DND-41 (cell line): ENCODE measurements at regions not wholly inside any gene's neighbourhood (a gene's known extent, or its start where the extent isn't known, plus 50 kb on each side); places are given as distances from the start of the nearest gene placed in this dataset.

Source experiments
- ATAC-seq: fragments of 200-7000 bp; cut with Tn5 transposase; 3 replicates; pipeline ENCODE4 v1.9.1; 2021; ENCODE audit warnings: low read depth; ENCODE audit not compliant: insufficient read depth
- DNase-seq: peaks from one replicate; pipeline ENCODE4 v3.0.0-alpha.2; 2020
- H2AFZ ChIP-seq: 2 replicates; pipeline ENCODE4 v1.6.0; 2012; ENCODE audit warnings: low read depth, low read length
- H3K27ac ChIP-seq: 2 replicates; pipeline ENCODE4 v1.5.1; 2012; ENCODE audit warnings: low read length, inconsistent platforms
- H3K27me3 ChIP-seq: fragments of 200-600 bp; sonication (generic); 2 replicates; pipeline ENCODE4 v1.6.0; 2012; ENCODE audit warnings: low read length, mild to moderate bottlenecking, inconsistent platforms; ENCODE audit not compliant: insufficient read depth, poor library complexity
- H3K36me3 ChIP-seq: 2 replicates; pipeline ENCODE4 v1.5.1; 2012; ENCODE audit warnings: low read length, inconsistent platforms; ENCODE audit not compliant: insufficient read depth
- H3K4me1 ChIP-seq: 2 replicates; pipeline ENCODE4 v1.5.1; 2012; ENCODE audit warnings: mild to moderate bottlenecking, low read length; ENCODE audit not compliant: insufficient read depth
- H3K4me2 ChIP-seq: 2 replicates; pipeline ENCODE4 v1.6.0; 2012; ENCODE audit warnings: mild to moderate bottlenecking, moderate library complexity, low read length, inconsistent platforms; ENCODE audit not compliant: insufficient read depth
- H3K4me3 ChIP-seq, 2 experiments: fragments of 200-600 bp in 1 of 2; shearing (Covaris generic) in 1 of 2; 2 replicates each; pipeline ENCODE4 v1.5.1; 2012 to 2016; ENCODE audit warnings: inconsistent platforms in 2 of 2, low read length in 2 of 2, mild to moderate bottlenecking in 2 of 2, low read depth in 1 of 2, moderate library complexity in 1 of 2
- H3K79me2 ChIP-seq: 2 replicates; pipeline ENCODE4 v1.6.0; 2012; ENCODE audit warnings: low read length, inconsistent platforms; ENCODE audit not compliant: insufficient read depth
- H3K9ac ChIP-seq: 2 replicates; pipeline ENCODE4 v1.6.0; 2012; ENCODE audit warnings: low read depth, mild to moderate bottlenecking, inconsistent platforms, low read length, moderate library complexity
- H3K9me3 ChIP-seq: 2 replicates; pipeline ENCODE4 v1.5.1; 2012; ENCODE audit warnings: low read length, moderate library complexity, mild to moderate bottlenecking, inconsistent platforms; ENCODE audit not compliant: insufficient read depth, severe bottlenecking
- H4K20me1 ChIP-seq: 2 replicates; pipeline ENCODE4 v1.6.0; 2012; ENCODE audit warnings: low read length; ENCODE audit not compliant: insufficient read depth
- EZH2 ChIP-seq: IDR thresholded peaks from 3 replicates; pipeline ENCODE4 v1.6.1; 2012; ENCODE audit warnings: borderline replicate concordance, low read depth, mild to moderate bottlenecking, moderate library complexity, low read length, inconsistent platforms; ENCODE audit not compliant: severe bottlenecking
- TF ChIP-seq, protein P1 (sequence below): IDR thresholded peaks from 2 replicates; pipeline ENCODE4 v1.5.1; 2012; ENCODE audit warnings: borderline replicate concordance, low read length, moderate library complexity, mild to moderate bottlenecking; ENCODE audit not compliant: poor library complexity, severe bottlenecking; ENCODE audit errors: extremely low read depth

GRCh38 chr5:54754878-54755277 is 230.5 kb downstream of the ESM1 start:
- no peaks in the 10 kb centered on the region for H3K27me3 ChIP-seq
- TF ChIP-seq, protein P1, sequence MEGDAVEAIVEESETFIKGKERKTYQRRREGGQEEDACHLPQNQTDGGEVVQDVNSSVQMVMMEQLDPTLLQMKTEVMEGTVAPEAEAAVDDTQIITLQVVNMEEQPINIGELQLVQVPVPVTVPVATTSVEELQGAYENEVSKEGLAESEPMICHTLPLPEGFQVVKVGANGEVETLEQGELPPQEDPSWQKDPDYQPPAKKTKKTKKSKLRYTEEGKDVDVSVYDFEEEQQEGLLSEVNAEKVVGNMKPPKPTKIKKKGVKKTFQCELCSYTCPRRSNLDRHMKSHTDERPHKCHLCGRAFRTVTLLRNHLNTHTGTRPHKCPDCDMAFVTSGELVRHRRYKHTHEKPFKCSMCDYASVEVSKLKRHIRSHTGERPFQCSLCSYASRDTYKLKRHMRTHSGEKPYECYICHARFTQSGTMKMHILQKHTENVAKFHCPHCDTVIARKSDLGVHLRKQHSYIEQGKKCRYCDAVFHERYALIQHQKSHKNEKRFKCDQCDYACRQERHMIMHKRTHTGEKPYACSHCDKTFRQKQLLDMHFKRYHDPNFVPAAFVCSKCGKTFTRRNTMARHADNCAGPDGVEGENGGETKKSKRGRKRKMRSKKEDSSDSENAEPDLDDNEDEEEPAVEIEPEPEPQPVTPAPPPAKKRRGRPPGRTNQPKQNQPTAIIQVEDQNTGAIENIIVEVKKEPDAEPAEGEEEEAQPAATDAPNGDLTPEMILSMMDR, result no peak
- TF ChIP-seq EZH2, result no peak
- H3K9ac ChIP-seq, result no peak overlapping the region
- no peaks in the 10 kb centered on the region for H3K79me2 ChIP-seq
- H3K36me3 ChIP-seq, result no peaks in the 10 kb centered on the region
- no peaks in the 10 kb centered on the region for H3K9me3 ChIP-seq
- H3K27ac ChIP-seq, result no peak overlapping the region
- no peak overlapping the region for H3K4me3 ChIP-seq
- no peak overlapping the region for H2AFZ ChIP-seq
- no peak overlapping the region for H3K4me2 ChIP-seq
- no peaks in the 10 kb centered on the region for H3K4me1 ChIP-seq
- H4K20me1 ChIP-seq, result no peaks in the 10 kb centered on the region
- ATAC-seq, result no peak
- DNase-seq, result no peak

DNA sequence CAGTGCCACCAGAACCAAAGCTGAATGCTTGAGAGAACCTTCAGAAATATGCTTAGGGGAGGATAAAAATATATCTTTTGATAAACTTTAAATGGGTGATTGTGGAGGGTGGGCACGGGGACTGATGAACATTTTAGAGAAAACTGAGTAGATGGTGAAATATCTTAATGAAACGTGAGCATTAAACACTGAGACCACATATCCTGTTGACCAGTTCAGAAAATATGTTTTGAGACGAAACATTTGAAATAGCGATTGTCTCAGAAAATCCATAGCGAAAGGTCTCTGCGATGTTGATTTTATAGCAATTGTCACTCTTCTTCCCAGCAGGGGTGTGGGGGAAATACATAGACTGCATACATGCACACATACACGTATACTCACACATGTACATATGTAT is 231.0 kb downstream of the ESM1 start:
- Histone ChIP-seq H3K27ac (no peak overlapping the region), H3K4me3 (no peak overlapping the region), H3K27me3 (no peaks in the 10 kb centered on the region), H4K20me1 (no peaks in the 10 kb centered on the region), H3K36me3 (no peaks in the 10 kb centered on the region), H3K79me2 (no peaks in the 10 kb centered on the region), H3K9me3 (no peaks in the 10 kb centered on the region), H3K4me2 (no peak overlapping the region), H3K9ac (no peak overlapping the region), H3K4me1 (no peaks in the 10 kb centered on the region), H2AFZ (no peak overlapping the region)
- DNase-seq (no peak), ATAC-seq (no peak)
- TF ChIP-seq, protein P1, result no peak
- TF ChIP-seq EZH2, result no peak

- ATAC-seq (no peak), DNase-seq (no peak)
- H3K27me3 ChIP-seq, result no peaks in the 10 kb centered on the region
- H3K27ac ChIP-seq, result no peak overlapping the region
- no peaks in the 10 kb centered on the region for H3K79me2 ChIP-seq
- TF ChIP-seq, protein P1, result no peak
- TF ChIP-seq EZH2, result no peak
- no peak overlapping the region for H3K9ac ChIP-seq
- no peaks in the 10 kb centered on the region for H3K36me3 ChIP-seq
- no peak overlapping the region for H3K4me2 ChIP-seq
- no peaks in the 10 kb centered on the region for H3K9me3 ChIP-seq
- H4K20me1 ChIP-seq, result no peaks in the 10 kb centered on the region
- H3K4me3 ChIP-seq, result no peak overlapping the region
- H2AFZ ChIP-seq, result no peak overlapping the region
- H3K4me1 ChIP-seq, result no peaks in the 10 kb centered on the region
These were observed 231.6 kb downstream of the ESM1 start for GRCh38 chr5:54753753-54754152.

DNA sequence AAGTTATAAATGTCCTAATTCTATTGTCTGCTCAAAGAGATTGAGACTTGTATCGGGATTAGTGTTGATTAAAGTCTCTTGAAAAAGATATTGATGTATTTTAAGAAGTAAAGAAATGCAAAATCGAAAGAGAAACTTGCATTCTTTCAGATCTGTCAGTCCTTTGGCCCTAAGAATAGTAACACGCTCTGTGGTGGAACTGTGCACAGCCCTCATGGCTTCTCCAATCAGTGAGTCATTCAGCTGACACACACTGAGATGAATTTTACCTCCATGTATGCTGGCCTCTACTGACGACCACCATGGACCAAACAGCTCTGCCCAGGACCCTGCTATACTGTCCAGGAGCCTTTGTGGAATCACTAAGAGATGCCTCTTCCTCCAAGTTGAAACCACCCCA is 232.4 kb downstream of the ESM1 start:
- no peak overlapping the region for H3K9ac ChIP-seq
- no peak overlapping the region for H3K4me3 ChIP-seq
- 0 out of 2 replicates have a peak overlapping the region, but pooled peaks have one; percentile 4 for H2AFZ ChIP-seq
- H3K27ac ChIP-seq, result no peak overlapping the region
- H3K9me3 ChIP-seq, result no peaks in the 10 kb centered on the region
- H3K36me3 ChIP-seq, result no peaks in the 10 kb centered on the region
- no peak overlapping the region for H3K4me2 ChIP-seq
- H3K79me2 ChIP-seq, result no peaks in the 10 kb centered on the region
- DNase-seq (no peak), ATAC-seq (peak; percentile 61; the same call in 2 of the 3 replicates)
- TF ChIP-seq, protein P1, result no peak
- no peak for TF ChIP-seq EZH2
- no peaks in the 10 kb centered on the region for H4K20me1 ChIP-seq
- no peaks in the 10 kb centered on the region for H3K4me1 ChIP-seq
- H3K27me3 ChIP-seq, result no peaks in the 10 kb centered on the region
